Hematopoietic multipotent progenitor cell treated with erythropoietin and hydrocortisone succinate and interleukin-3 and kit ligand, for 6 days (in vitro differentiated cells): ENCODE measurements at regions not wholly inside any gene's neighbourhood (a gene's known extent, or its start where the extent isn't known, plus 50 kb on each side); places are given as distances from the start of the nearest gene placed in this dataset.

ENCODE experiments used
- DNase-seq: peaks from one replicate; pipeline ENCODE4 v3.0.0-alpha.2; 2015

DNA sequence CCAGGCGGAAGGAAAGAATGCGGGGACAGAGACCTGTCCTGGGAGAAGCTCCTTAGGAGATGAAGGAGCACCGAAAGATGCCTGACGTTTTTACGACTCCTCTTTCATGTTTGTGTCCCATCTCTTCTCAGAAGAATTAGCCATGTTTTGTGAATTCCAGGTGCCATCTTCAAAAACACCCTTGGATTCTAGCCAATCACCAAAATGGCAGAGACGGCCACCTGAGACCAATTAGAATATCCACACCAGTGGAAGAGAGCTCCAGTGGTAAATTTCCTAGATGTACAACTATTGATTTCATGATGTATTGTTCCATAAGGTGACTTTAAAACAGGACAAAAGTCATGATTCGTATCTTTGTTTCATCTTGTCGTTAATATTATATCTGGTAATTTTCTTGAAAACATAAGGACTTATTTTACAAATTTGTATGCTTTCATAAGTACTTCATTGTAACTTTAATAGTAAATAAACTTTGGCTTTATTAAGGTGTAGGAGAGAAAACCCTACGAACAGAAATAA is 62.3 kb upstream of the NUDT4 start:
- DNase-seq: no peak

DNA sequence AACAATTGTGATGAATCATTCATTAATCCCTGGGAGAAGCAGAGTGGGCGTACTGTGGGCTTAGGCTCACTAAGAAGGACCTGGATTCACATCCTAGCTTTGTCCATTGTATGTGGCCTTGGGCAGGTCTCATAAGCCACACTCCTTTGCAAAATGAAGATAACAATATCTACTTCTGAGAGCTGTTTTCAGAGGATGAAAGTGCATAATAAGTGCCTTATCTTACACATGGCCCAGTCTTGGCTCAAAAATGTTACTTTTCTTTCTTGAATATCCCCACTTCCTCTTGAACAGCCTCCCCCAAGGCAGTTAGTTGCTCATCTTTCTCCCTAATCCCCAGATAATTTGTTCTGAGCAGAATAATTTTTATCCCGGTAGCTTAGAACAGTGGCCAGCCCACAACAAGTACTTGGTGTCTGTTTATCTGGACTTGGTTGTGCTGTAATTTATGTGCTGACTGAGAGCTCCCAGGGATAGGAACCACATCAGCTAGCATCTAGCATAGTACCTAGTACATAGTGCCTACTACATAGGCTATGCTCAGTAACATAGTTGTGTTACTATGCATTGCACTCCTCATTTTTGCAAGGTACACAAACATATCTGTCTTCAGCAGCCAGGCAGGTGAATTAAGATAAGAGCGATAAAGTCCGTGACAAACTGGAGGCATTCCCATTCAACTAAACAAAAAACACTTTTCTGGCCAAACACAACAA is 61.7 kb upstream of the NUDT4 start:
- DNase-seq: peak; percentile 96

DNA sequence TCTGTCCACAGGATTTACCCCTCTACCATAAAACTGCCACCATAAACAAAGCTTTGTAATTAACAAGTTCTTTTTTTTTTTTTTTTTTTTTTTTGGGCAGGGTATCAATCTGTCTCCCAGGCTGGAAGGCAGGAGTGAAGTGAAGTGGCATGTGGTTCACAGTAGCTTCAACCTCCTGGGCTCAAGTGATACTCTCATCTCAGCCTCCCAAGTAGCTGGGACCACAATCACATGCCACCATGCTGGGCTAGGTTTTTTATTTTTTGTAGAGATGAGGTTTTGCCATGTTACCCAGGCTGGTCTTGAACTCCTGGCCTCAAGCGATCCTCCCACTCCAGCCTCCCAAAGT is 61.1 kb upstream of the NUDT4 start:
- DNase-seq: no peak

DNA sequence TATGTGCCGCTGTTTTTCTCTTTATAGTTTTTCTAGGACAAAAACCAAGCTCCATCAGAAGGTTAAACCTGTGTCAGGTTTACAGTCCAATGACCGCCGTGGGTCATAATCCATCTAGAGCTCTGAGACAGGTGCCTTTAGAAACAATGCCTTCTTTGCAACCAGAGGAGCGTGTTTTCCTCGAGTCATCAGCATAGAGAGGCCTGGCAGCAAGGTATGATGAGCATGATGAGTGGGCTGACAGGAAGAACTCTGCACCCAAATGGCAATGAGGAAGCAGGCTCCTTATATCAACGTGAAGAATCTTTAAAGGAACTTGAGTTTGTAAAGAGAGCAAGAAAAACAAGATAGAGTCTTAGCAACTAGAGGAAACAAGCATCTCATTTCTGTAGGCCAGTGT is 60.5 kb upstream of the NUDT4 start:
- peak; percentile 68 for DNase-seq

DNA sequence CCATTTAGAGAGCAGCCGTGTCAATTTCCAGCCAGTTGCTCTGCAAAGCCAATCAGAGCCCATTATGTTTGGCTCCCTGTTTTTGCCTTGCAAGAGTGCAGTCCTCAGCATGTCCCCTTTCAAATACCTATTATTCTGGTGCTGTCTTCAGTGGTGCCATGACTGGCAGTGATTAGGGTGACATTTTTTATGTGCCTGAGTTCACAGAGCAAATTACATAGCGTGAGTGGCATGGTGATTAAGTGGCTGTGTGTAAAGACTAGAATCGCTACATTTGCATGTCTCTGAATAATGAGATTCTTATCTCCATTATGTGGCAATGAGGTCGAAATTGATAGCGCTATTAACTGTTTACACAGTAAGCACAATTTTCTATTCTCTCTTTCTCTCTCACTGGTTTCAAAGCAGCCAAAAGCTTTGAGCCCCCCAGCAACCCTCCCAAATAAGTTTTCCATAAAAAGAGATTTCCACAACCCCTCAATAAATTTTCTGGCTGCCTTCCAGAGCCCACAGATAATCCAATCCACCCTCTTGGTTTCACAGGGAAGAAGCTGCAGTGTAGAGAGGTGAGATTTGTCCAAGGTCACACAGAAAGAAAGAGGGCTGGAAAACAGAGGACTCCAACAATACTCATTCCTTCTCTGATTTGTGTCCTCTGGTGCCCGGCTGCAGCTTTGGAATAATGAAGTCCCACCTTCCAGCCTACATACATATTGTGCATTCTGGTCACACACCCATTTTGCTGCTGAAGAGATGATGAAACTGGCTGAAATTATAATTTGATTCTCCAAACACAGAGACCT is 58.8 kb upstream of the NUDT4 start:
- peak; percentile 53 for DNase-seq

DNA sequence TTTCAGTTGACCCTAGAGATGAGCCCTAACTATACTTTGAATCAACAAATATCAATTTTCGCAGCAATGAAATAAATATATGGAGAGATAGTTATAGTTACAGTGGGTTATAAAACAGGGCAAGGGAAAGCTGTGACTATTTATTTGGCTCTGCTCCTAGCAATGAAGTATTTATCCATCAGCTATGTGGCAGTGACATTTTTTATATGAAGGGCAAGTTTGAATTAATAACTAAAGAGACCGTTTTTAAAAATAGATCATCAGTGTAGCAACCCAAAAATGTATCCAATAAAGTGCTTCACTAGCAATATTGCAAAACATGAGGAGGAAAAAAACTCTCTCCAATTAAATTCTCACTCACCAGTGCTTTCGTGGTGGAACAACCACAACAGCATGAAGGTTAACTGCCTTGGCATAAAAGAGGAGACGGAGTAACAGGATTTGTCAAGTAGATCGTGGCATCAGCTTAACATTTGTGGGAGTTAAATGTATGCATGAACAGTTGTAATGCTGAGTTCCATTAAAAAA is 58.1 kb upstream of the NUDT4 start:
- DNase-seq: no peak

DNA sequence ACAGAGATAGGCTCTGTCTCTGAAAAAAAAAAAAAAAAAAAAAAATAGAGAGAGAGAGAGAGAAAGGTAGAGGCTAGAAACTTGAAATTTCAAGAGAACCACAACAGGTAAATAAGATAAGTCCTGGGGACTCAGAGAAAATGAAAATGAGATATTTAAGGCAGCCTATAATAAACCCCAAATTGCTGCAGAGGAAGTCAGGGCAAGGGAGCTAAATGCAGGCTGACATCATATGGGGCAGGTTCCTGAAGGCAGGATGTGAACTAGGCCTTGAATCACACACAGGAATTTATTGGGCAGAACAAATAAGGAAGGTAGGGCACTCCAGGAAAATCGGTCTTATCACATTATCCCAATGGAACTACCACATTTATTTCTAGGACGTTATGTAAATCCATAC is 54.9 kb upstream of the NUDT4 start:
- DNase-seq: no peak

DNA sequence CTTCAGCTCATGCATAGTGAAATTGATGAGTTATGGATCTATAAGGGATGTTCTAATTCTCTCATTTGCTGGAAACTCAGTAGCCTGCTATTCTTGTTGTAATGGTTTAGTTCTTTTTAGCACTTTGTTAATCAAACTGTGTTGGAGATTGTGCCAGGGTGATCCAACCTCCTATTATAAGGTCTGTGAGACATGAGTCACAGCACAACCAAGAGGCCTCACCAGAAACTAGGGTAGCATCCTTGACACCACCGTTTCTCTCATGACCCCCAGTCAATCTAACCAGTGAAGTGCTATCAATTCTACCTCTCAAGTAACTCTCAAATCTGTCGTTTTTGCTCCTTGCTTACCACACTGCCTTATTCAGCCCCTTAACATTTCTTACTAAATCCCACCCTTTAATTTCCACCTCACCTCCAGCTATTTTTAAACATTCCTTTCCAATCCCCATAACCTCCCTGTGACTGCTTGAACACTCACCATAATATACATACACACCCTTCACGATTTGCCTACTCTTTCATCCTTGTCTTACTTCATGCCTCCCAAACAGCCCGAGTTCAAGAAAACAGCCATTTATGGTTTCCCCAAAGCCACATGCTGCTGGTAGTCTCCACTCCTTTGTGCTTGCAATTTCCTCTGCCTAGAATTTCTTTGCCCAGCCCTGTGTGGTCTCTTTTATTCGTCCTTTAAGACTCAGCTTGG is 53.9 kb upstream of the NUDT4 start:
- DNase-seq: no peak

DNA sequence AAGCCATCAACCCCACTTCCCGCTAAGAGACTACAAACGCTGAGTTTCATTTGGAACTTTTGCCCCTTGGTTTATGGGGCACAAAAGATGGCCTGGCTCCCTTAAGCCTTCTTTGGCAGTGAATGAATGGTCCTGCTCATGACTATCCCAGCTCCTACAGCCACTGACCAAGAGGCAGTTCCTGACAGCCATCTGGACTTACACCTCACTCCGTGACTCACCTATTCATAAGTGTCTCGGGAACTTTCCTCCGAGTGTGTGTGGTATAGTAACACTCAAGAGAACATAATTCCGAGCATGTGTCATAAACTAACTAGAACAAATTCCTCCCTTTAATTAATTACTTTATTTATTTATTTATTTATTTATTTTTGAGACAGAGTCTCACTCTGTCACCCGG is 51.9 kb upstream of the NUDT4 start:
- no peak for DNase-seq
